ENCODE measurements at regions not wholly inside any gene's neighbourhood (a gene's known extent, or its start where the extent isn't known, plus 50 kb on each side); places are given as distances from the start of the nearest gene placed in this dataset.

DNA sequence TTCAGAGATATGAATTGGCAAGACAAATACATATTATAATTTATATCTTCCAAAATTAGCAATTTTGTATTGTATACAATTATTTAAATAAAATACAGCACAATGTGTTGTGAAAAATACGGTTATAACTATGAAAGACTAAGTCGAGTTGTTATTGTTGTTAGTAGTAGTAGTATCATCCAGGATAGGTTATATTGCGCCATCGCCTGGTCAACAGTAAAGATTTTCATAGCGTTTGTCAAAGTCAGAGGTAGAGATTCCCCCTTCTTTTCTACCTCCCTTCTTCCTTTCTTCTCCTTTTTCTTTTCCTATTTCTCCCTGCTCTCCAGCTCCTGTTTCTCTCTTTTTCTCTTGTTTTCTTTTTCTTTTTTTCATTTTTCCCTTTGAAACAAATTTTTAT, 499.1 kb upstream of the EPHA5 start:
- no peaks in the 10 kb centered on the region for H3K4me1 ChIP-seq
- no peak overlapping the region for H3K4me3 ChIP-seq
- in situ Hi-C loops (cut with MboI; ENCODE audit: low pct_ligation_motif_present in 1 of 4, low pct_unique_long_range_greater_than_20kb in 1 of 4, low sequenced_read_pairs in 3 of 4) (no loop called here), intact Hi-C loops (cut with DNase I; ENCODE audit: low total_unique reads) (no loop called here)
- no peak overlapping the region for H3K27ac ChIP-seq
- 25 to 35% methylated on average over 5 of the region's 5 CpGs for WGBS, 2 donors (ENCODE audit: low coverage in 1 of 2)
- TF ChIP-seq POLR2A (IDR thresholded peaks at IDR 0.05), result no peak
- TF ChIP-seq, protein P1, sequence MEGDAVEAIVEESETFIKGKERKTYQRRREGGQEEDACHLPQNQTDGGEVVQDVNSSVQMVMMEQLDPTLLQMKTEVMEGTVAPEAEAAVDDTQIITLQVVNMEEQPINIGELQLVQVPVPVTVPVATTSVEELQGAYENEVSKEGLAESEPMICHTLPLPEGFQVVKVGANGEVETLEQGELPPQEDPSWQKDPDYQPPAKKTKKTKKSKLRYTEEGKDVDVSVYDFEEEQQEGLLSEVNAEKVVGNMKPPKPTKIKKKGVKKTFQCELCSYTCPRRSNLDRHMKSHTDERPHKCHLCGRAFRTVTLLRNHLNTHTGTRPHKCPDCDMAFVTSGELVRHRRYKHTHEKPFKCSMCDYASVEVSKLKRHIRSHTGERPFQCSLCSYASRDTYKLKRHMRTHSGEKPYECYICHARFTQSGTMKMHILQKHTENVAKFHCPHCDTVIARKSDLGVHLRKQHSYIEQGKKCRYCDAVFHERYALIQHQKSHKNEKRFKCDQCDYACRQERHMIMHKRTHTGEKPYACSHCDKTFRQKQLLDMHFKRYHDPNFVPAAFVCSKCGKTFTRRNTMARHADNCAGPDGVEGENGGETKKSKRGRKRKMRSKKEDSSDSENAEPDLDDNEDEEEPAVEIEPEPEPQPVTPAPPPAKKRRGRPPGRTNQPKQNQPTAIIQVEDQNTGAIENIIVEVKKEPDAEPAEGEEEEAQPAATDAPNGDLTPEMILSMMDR (IDR thresholded peaks at IDR 0.05), result no peak
- peaks cover 4 to 6% of the 10 kb centered on the region in 2 donors for H3K9me3 ChIP-seq
- H3K27me3 ChIP-seq, result no peaks in the 10 kb centered on the region
- DNase-seq, result no peak
- H3K36me3 ChIP-seq, result no peaks in the 10 kb centered on the region

DNA sequence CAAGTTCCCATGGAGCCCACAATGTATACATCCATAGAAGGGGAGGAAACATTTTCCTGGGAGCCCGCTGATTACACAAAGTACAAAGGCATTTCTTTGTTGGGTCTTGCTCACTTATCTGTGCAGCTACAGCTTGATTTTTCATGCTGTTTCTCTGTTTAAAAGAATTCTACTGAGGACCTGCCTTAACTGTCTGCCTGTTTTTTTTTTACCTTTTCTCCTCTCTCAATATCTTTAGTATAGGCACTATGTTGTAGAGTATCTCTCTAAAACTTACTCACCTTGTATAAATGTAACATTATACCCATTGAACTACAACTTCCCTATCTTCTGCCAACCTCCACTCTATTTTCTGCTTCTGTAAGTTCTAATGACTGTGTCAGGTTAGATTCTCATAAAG, 494.6 kb upstream of the EPHA5 start:
- Histone ChIP-seq H3K27me3 (no peaks in the 10 kb centered on the region), H3K27ac (no peak overlapping the region), H3K4me3 (no peak overlapping the region), H3K36me3 (no peaks in the 10 kb centered on the region), H3K4me1 (no peaks in the 10 kb centered on the region), H3K9me3 (peaks cover 0 to 4% of the 10 kb centered on the region in 2 donors)
- 74 to 88% methylated on average over 1 of the region's 1 CpG for WGBS, 2 donors (ENCODE audit: low coverage in 1 of 2)
- TF ChIP-seq EP300 (IDR thresholded peaks at IDR 0.05; ENCODE audit: low read depth), result no peak
- in situ Hi-C loops (cut with MboI; ENCODE audit: low pct_ligation_motif_present in 1 of 4, low pct_unique_long_range_greater_than_20kb in 1 of 4, low sequenced_read_pairs in 3 of 4), result no loop called here
- no peak for DNase-seq
- intact Hi-C loops (cut with DNase I; ENCODE audit: low total_unique reads), result no loop called here

DNA sequence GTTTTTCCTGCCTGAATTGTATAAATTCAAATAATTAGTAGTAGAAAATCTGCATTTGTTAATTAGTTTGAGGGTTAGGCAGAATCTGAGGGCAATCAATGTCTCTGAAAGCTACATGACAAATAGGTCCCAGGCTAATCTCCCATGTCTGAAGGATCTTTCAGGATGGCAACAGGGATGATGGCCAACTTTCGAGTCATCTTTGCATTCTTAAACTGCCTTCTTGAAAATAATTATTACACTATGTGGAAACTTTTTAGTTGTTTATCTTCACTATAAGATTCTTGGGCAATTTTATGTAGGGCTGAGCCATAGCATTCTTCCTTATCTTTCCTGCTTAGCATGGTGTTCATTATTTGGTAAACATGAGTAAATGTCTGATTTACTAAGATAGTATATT, 490.3 kb upstream of the EPHA5 start:
- intact Hi-C loops (cut with DNase I; ENCODE audit: low total_unique reads), result no loop called here
- Histone ChIP-seq H3K27ac (no peak overlapping the region), H3K4me1 (no peaks in the 10 kb centered on the region), H3K4me3 (no peak overlapping the region), H3K9me3 (peaks cover 0 to 4% of the 10 kb centered on the region in 2 donors), H3K27me3 (no peaks in the 10 kb centered on the region), H3K36me3 (no peaks in the 10 kb centered on the region)
- in situ Hi-C loops (cut with MboI; ENCODE audit: low pct_ligation_motif_present in 1 of 4, low pct_unique_long_range_greater_than_20kb in 1 of 4, low sequenced_read_pairs in 3 of 4), result no loop called here
- TF ChIP-seq POLR2AphosphoS5 (IDR thresholded peaks at IDR 0.05), result no peak
- no peak for TF ChIP-seq EP300 (IDR thresholded peaks at IDR 0.05; ENCODE audit: low read depth)
- no peak for TF ChIP-seq POLR2A (IDR thresholded peaks at IDR 0.05)
- TF ChIP-seq, protein P1 (IDR thresholded peaks at IDR 0.05), result no peak
- 63 to 83% methylated on average over 1 of the region's 1 CpG for WGBS, 2 donors (ENCODE audit: low coverage in 1 of 2)
- no peak for DNase-seq

DNA sequence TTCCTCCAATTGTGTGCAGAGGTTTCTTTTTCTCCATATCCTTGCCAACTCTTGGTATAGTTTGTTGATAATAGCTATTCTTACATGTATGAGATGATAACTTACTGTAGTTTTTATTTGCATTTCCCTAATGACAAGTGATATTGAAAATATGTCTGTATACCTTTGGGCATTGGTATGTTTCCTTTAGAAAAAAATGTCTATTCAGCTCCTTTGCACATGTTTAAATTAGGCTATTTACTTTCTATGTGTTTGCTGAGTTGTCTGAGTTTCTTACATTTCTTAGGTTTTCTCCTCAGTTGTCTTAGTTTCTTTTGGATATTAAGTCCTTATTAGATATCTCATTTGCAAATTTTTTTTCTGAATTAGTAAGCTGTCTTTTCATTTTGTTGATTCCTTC, 487.3 kb upstream of the EPHA5 start:
- H3K27me3 ChIP-seq, result no peaks in the 10 kb centered on the region
- no peak overlapping the region for H3K27ac ChIP-seq
- intact Hi-C loops (cut with DNase I; ENCODE audit: low total_unique reads) (no loop called here), in situ Hi-C loops (cut with MboI; ENCODE audit: low pct_ligation_motif_present in 1 of 4, low pct_unique_long_range_greater_than_20kb in 1 of 4, low sequenced_read_pairs in 3 of 4) (no loop called here)
- no peak for DNase-seq
- H3K4me1 ChIP-seq, result no peaks in the 10 kb centered on the region
- H3K9me3 ChIP-seq, result no peaks in the 10 kb centered on the region
- H3K4me3 ChIP-seq, result no peak overlapping the region
- TF ChIP-seq, protein P1 (IDR thresholded peaks at IDR 0.05), result no peak
- TF ChIP-seq EP300 (IDR thresholded peaks at IDR 0.05; ENCODE audit: low read depth) (no peak), POLR2AphosphoS5 (IDR thresholded peaks at IDR 0.05) (no peak), POLR2A (IDR thresholded peaks at IDR 0.05) (no peak)
- H3K36me3 ChIP-seq, result no peaks in the 10 kb centered on the region

DNA sequence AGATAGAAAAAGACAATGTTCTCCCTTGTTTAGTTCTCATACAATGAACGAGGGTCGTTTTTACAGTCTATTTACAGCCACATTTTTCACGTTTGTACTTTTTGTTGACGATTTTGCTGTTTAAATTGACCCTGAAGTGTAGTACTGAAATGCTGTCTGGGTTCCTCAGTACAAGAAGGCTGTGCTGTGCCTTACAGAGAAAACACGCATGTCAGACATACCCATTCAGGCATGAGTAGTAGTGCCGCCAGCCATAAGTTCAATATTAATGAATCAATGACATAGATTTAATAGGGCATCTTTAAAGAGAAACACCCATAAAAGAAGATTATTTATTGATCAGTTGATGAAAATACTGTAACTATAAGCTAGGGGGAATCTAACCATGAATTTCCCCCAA, 459.8 kb upstream of the EPHA5 start:
- TF ChIP-seq EP300 (IDR thresholded peaks at IDR 0.05; ENCODE audit: low read depth) (no peak), POLR2A (IDR thresholded peaks at IDR 0.05) (no peak), POLR2AphosphoS5 (IDR thresholded peaks at IDR 0.05) (no peak)
- TF ChIP-seq, protein P1 (IDR thresholded peaks at IDR 0.05), result no peak
- in situ Hi-C loops (cut with MboI; ENCODE audit: low pct_ligation_motif_present in 1 of 4, low pct_unique_long_range_greater_than_20kb in 1 of 4, low sequenced_read_pairs in 3 of 4) (no loop called here), intact Hi-C loops (cut with DNase I; ENCODE audit: low total_unique reads) (no loop called here)
- Histone ChIP-seq H3K27ac (no peak overlapping the region), H3K4me3 (no peak overlapping the region), H3K27me3 (no peaks in the 10 kb centered on the region), H3K9me3 (no peaks in the 10 kb centered on the region), H3K36me3 (no peaks in the 10 kb centered on the region), H3K4me1 (no peaks in the 10 kb centered on the region)
- 58 to 59% methylated on average over 5 to 6 of the region's 6 CpGs for WGBS, 2 donors (ENCODE audit: low coverage in 1 of 2)
- no peak for DNase-seq
